TTC549 (cell line): ENCODE measurements at regions not wholly inside any gene's neighbourhood (a gene's known extent, or its start where the extent isn't known, plus 50 kb on each side); places are given as distances from the start of the nearest gene placed in this dataset.
"Not testable (repeated sequence)": the region's sequence is repeated elsewhere in the genome, so short reads cannot be mapped to it uniquely, and the experiment has no call there.

Experiments
- FAIRE-seq: peaks from 2 replicates; lab custom pipeline; 2012; peaks lifted over from hg19 to GRCh38; lab: Jason Lieb, UNC

DNA sequence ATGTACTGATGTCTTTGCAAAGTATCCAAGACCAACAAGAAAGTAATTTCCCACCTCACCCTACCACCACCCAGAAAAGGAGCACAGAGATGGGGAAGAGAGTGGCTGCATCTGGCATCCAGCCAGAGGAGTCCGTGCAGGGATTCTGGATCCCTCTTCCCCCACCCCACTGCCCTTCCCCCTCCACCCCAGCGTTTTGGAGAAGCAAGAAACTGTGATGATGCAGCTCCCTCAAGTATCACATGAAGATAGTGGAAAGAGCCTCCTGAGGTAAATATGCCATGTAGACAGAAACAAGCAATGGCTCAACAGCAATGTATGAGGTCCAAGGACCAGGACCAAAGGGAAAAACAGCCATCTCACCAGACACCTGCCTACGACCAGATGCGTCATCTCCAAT is 153.8 kb downstream of the DEPDC1B start:
- FAIRE-seq: no peak

DNA sequence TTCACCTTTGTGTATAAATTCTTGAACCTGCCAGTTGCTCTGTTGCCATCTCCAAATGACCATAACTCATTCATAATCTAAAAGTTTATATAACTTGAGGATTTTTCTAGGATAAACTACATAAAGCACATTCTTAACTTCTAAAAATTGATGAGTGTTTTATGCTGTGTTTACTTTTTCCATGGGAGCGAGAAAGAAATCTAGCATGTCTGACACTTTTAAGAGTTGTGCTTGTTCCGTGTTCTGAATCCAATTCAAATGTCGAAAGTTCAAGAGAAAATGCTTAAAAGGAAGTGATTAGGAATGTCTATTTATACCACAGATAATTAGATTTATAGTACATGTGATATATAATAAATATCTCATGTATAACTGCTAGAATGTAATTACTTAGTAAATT is 154.4 kb downstream of the DEPDC1B start:
- FAIRE-seq: no peak

DNA sequence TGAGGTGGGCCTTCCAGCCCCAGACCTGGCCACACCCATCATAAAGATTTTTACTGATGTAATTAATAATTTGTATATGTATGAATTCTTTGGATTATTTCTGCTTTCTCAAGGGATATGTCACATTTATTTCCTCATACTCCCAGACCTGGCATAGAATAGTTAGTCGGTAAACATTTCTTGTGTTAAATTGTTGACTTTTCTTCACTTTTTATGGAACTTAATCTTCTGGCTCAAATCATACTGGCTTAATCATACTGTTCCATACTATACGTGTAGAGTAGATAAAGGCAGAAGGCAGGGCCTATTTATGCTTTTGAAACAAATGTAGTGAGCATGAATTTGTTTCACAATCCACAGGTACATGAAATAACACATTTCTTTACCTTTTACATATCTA is 155.8 kb downstream of the DEPDC1B start:
- FAIRE-seq: no peak

DNA sequence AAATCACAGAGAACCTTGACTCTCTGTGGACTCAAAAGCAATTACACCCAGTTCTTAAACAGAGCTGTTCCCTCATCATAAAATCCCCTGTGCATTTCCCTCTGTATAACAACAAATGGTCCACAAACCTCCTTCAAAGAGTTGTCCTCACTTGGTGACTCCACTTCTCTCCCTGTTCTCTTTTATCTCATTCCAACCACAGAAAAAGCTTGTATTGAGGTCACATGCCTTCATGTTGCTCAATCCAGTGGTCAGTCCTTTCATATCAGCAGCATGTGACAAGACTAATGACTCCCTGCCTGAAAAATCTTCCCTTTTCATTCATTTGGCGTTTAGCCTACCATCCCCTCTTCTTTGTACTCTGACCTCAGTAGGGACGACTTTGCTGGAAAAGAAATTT is 158.0 kb downstream of the DEPDC1B start:
- no peak for FAIRE-seq

GRCh38 chr5:60540856-60541805 is 158.8 kb downstream of the DEPDC1B start:
- no peak for FAIRE-seq

- no peak for FAIRE-seq
These were observed 160.8 kb downstream of the DEPDC1B start for GRCh38 chr5:60538955-60539866.

GRCh38 chr5:60538426-60538825 is 161.5 kb downstream of the DEPDC1B start:
- FAIRE-seq: no peak

- FAIRE-seq: no peak
These were observed 164.0 kb downstream of the DEPDC1B start for GRCh38 chr5:60535951-60536350.

DNA sequence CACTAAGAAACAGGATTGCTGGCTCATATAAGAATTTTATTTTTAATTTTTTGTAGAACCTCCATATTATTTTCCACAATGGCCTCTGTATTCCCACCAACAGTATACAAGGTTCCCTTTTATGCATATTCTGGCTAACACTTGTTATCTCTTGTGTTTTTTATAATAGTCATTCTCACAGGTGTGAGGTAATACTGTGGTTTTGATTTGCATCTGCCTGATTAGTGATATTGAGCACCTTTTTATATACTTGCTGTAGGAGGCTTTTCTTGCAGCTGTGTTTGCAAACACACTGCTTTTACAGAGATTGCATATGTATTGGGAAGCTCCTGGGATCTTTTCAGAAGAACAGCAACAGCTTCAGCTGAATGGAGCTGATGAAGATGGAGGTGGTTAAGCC is 164.8 kb downstream of the DEPDC1B start:
- no peak for FAIRE-seq

DNA sequence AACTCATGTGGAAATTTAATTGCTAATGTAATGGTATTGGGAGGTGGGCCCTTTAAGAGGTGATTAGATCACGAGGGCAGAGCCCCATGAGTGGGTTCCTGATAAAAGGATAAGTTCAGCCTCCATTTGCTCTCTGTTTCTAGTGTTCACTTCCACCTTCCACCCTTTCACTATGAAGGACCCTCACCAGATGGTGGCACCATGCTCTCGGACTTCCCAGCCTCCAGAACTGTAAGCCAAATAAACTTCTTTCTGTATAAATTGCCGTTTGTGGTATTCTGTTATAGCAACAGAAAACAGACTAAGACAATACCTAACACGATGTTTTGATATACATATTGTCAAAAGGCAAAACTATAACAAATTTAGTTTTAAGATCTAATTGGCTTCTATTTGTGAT is 166.2 kb downstream of the DEPDC1B start:
- no peak for FAIRE-seq

DNA sequence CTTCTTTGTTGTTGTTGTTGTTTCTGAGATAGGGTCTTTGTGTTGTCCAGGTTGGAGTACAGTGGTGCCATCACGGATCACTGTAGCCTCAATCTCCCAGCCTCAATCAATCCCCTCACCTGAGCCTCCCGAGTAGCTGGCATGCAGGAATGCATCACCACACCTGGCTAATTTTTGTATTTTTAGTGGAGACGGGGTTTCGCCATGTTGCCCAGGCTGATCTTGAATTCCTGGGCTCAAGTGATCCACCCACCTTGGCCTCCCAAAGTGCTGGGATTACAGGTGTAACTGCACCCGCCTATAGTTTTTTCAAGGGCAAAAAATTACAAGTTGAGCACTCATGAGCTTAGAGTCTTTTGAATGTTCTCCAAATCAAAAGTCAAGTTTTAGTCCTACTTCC is 167.2 kb downstream of the DEPDC1B start:
- FAIRE-seq: not testable (repeated sequence)

- not testable (repeated sequence) for FAIRE-seq
These were observed 169.7 kb downstream of the DEPDC1B start for GRCh38 chr5:60530144-60530848.

DNA sequence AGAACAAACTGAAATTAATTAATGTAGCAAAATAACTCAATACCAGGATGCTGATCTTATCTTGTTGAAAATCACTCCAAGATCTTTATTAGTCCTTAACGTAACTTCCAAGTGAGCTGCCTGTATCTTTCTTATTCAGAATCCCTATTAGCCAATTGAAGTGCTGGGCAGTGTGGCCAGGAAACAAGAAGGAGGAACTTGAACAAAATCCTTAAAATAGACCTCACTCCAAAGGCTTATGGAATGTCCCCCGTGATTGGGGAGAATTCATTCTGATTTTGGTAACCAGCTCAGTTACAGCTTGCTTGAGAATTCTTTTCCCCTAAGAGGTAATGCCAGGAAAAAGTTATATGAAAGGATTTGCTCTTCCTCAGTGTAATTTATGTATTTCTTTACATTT is 171.0 kb downstream of the DEPDC1B start:
- FAIRE-seq: no peak

GRCh38 chr5:60527072-60527471 is 172.9 kb downstream of the DEPDC1B start:
- no peak for FAIRE-seq

- no peak for FAIRE-seq
These were observed 173.6 kb downstream of the DEPDC1B start for GRCh38 chr5:60526336-60526875.

DNA sequence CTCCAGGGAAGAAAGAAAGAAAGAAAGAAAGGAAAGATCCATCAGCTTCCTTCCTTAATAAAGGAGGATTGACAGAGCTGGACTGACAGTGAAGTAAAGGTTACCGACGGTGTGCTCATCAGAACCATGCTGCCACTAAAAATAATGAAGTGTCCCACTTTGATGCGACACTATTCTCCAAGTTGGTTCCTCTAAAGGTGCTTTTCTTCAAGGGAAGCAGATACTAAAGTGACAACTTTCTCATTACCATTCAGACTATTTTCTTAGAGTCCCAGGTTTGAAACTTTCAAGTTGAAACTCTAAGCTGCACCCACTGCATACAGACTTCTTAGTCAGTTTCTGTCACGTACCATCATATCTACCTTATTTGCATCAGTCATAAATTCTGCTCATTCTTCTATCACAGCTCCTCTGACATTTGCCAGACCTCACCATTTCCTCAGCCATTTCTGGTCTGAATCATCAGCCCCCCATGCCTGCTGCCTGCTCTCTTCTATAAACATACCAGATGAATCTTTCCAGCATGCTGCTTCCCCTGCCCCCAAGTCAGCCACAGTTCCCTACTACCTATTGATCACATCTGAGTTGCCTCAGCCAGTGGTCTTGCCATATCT is 177.6 kb downstream of the DEPDC1B start:
- FAIRE-seq: no peak

DNA sequence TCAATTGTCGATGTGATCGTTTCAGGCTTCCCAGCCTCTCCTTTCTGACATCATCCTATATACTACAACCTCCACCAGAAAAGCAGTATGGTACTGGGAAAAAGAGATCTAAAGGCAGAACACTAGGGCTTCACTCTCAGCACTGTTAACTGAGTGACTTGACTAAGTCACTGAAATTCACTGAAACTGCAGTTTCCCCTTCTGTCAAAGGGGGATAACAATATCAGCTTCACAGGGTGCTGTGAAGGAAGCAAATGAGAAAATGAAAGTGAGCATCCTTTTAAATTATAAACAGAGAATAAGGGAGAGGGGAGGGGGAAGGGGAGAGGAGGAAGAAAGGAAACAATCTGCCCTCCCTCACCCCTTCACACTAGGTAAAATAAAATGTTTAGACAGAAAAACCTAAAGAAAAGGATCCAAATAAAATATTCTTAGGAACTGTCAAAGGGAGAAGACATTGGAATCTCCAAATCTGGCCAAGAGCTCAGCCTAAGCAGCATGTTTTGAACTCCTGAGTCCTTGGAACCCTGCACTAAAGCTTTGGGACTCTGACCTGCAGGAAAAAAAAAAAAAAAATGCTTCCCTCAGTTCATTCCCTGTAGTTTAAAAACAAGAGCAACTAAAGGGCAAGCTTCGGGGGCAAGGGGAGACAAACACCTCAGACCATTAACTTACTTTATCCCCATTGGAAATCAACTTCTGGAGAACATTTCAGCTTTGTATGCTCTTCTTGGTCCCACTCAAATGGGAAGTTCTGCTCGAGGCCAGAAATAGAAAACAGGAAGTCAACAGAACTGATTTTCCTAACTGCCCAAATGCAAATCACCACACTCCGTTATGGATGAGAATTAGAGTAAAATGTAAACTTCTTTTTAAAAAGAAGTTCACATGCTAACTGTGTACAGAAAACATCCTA is 178.3 kb downstream of the DEPDC1B start:
- FAIRE-seq: no peak

DNA sequence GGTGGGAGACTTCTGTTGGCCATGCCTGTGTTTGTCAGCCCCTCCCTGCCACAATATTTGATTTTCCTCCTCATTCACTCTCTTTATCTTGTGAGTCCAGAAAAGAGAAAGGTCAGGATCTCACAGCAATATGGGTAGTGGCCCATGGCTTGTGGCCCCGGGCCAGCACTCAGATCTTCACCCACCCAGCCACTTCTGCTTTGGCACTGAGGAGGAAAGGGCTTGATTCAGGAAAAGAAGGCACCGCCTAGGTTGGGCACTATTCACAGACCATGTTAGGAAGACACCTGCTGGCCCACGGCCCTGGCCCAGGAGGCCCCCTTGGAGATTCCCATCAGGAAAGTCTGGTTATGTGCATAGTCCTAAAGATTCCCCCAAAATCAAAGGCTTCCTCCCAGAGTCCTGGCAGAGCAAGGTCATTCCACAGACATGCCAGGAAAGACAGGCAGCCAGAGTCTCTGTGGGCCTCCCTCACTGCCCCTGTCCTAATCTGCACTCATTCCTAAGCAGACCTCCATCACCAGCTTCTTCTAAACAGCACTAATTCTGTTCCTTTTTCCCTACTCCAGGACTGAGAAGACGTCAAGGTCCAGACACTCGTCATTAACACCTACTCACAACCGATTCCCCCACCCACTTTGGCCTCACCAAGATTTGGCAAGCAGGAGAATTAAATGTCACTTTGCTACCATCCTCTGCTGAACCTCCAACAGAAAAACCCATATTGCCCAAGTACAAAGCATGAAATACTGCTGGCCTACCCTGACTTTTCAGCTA is 179.3 kb downstream of the DEPDC1B start:
- no peak for FAIRE-seq

DNA sequence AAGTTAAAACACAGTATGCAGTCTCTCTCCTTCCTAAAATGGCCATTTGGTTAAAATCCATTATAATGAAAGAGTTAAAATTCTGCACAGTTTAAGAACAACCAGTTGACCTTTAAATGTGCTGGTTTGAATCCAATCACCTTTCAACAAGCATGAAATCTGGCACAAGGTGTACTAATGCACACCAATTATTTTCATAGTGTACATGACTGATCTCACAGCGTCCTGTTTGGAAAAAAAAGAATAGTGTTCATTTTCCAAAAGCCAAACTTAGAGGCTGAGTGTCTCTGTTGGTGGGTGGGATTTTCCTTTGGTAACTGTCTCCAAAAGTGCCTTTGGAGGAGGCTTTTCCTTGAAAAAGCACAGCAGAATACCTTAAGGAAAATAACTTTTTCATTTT is 180.6 kb downstream of the DEPDC1B start:
- no peak for FAIRE-seq

DNA sequence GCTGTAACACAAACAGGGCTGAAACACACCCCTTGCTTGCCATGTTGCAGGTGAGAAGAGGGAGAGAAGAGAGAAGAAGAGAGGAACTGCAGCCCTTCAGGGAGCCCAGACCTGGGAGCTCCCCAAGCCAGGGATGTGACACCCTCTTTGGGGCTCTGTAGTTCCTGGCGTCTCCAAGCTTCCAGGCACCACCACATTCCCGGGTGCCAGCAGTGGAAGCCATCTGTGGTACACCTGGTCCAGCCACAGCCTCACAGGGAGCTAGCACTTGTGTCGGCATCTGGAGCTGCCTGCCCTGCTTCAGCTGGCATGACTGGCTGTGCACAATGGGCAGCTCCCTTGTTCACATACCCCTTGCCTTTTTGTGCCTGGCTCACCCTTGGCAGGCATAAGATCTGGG is 182.1 kb downstream of the DEPDC1B start:
- FAIRE-seq: no peak
